H1 (cell line): ENCODE measurements at regions not wholly inside any gene's neighbourhood (a gene's known extent, or its start where the extent isn't known, plus 50 kb on each side); places are given as distances from the start of the nearest gene placed in this dataset.

ENCODE experiments used
- BCL11A ChIP-seq, 2 experiments: IDR thresholded peaks; one replicate each; pipeline ENCODE4 v1.6.1; 2011; ENCODE audit warnings: low read depth in 2 of 2, low read length in 2 of 2, mild to moderate bottlenecking in 2 of 2
- CHD1 ChIP-seq: IDR thresholded peaks from 2 replicates; pipeline ENCODE4 v1.6.1; 2012; ENCODE audit warnings: low read depth, low read length, improper control_type of control experiment
- JUN ChIP-seq: IDR thresholded peaks from 2 replicates; pipeline ENCODE4 v1.6.1; 2011; ENCODE audit warnings: low read depth, mild to moderate bottlenecking, improper control_type of control experiment, low read length
- SP4 ChIP-seq: IDR thresholded peaks from 2 replicates; pipeline ENCODE4 v1.6.1; 2012; ENCODE audit warnings: low read length, inconsistent platforms
- TBP ChIP-seq: IDR thresholded peaks from 2 replicates; pipeline ENCODE4 v1.6.1; 2011; ENCODE audit warnings: low read depth, low read length, improper control_type of control experiment

GRCh38 chrX:150201391-150201790 lies 161.7 kb upstream of the MAMLD1 start (continued):
- TF ChIP-seq BCL11A (IDR thresholded peaks at IDR 0.05; ENCODE audit: low read depth in 2 of 2, low read length in 2 of 2), result no peak
- TF ChIP-seq SP4, result no peak
- no peak for TF ChIP-seq JUN
- TF ChIP-seq TBP, result no peak
- TF ChIP-seq CHD1, result no peak
- TF ChIP-seq, all 59 proteins: peak for 0
